ENCODE measurements at regions not wholly inside any gene's neighbourhood (a gene's known extent, or its start where the extent isn't known, plus 50 kb on each side); places are given as distances from the start of the nearest gene placed in this dataset.

DNA sequence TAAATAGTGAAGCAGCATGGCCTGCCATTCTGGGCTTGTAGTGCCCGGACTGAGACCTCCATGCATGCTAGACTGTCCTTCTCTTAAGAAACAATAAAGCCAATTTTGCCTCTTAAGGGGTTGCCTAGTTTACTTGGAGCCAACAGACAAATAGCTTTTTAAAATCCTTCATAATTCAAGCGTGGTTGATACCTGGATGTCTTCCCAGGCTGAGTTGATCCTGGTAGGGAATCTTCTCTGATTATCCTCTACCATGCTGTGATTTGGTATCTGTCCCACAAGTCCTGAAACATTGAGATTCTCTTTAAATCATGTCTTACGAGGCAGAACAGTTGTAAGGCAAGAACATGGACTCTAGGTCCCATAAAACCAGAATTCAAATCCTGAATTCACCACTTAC lies 359.6 kb upstream of the CCL2 start:
- H3K27me3 ChIP-seq (ENCODE audit: insufficient read depth, insufficient read length) = no peaks in the 10 kb centered on the region
- TF ChIP-seq ZNF274 (IDR thresholded peaks at IDR 0.05; ENCODE audit: low read depth, low read length) (no peak), YY1 (IDR thresholded peaks at IDR 0.05; ENCODE audit: insufficient read depth, insufficient read length) (no peak), SUZ12 (IDR thresholded peaks at IDR 0.05; ENCODE audit: extremely low read depth, insufficient read depth, insufficient read length) (no peak)
- no peak overlapping the region for H3K4me3 ChIP-seq (ENCODE audit: insufficient read length, low read depth)
- H3K4me1 ChIP-seq (ENCODE audit: insufficient read depth, insufficient read length) = no peaks in the 10 kb centered on the region
- H3K9ac ChIP-seq (ENCODE audit: insufficient read length, low read depth) = no peak overlapping the region
- DNase-seq (ENCODE audit: low read depth, low spot score) = no peak
- H3K9me3 ChIP-seq (ENCODE audit: insufficient read depth, low read length) = no peaks in the 10 kb centered on the region
- H3K36me3 ChIP-seq (ENCODE audit: insufficient read depth, insufficient read length, low read length) = no peaks in the 10 kb centered on the region

DNA sequence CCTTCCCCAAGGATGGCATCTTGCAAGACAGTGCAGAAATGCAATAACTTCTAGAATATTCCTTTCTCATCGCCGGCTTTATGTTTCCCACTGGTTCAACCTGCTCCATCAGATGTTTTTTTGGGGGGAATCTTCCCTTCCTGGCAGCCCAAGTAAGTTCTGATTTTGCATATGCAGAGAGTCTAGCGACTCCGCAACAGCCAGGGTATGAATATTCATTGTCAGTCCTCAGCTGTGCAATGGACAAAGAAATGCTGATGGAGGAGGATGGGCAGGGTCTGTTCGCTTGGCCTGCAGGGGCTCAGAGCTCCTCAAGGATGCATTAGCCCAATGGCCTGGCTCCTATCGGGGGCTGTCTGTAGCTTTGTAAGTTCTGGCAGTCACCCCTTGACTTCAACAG lies 358.8 kb upstream of the CCL2 start:
- Histone ChIP-seq H3K9me3 (ENCODE audit: insufficient read depth, low read length) (no peaks in the 10 kb centered on the region), H3K4me3 (ENCODE audit: insufficient read length, low read depth) (no peak overlapping the region), H3K36me3 (ENCODE audit: insufficient read depth, insufficient read length, low read length) (no peaks in the 10 kb centered on the region), H3K27me3 (ENCODE audit: insufficient read depth, insufficient read length) (no peaks in the 10 kb centered on the region), H3K9ac (ENCODE audit: insufficient read length, low read depth) (no peak overlapping the region), H3K4me1 (ENCODE audit: insufficient read depth, insufficient read length) (no peaks in the 10 kb centered on the region)
- TF ChIP-seq ZNF274 (IDR thresholded peaks at IDR 0.05; ENCODE audit: low read depth, low read length) (no peak), YY1 (IDR thresholded peaks at IDR 0.05; ENCODE audit: insufficient read depth, insufficient read length) (no peak), SUZ12 (IDR thresholded peaks at IDR 0.05; ENCODE audit: extremely low read depth, insufficient read depth, insufficient read length) (no peak)
- no peak for DNase-seq (ENCODE audit: low read depth, low spot score)

- DNase-seq (ENCODE audit: low read depth, low spot score) = peak; percentile 25
- TF ChIP-seq ZNF274 (IDR thresholded peaks at IDR 0.05; ENCODE audit: low read depth, low read length) (no peak), YY1 (IDR thresholded peaks at IDR 0.05; ENCODE audit: insufficient read depth, insufficient read length) (no peak)
These were observed 354.0 kb upstream of the CCL2 start for GRCh38 chr17:33901085-33901484.

DNA sequence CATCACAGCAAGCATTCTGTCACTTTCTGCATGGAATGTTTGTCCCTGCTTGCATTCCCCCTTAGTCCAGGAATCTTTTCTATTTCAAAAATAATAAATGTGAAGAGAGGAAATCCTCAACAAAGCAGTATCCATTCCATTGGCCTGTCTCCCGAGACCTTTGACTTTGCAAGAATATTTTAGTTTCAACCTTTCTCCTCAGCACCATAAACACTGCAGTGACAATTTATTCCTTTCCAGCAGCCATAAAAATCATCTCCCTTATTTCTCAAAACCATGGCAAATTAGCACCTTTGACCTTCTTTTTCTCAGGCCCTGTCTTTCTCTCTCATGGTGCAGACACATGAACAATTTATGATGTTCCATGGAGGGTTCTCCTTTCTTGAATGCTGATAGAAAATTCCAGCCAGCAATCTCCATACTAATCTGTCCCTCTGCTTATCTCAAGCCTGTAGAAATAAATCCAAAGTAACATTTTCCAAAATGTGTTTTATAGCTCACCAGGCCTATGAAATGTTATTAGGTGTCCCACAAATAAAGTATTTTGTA lies 352.1 kb upstream of the CCL2 start:
- Histone ChIP-seq H3K4me1 (ENCODE audit: insufficient read depth, insufficient read length) (no peaks in the 10 kb centered on the region), H3K36me3 (ENCODE audit: insufficient read depth, insufficient read length, low read length) (no peaks in the 10 kb centered on the region), H3K4me3 (ENCODE audit: insufficient read length, low read depth) (no peak overlapping the region), H3K9me3 (ENCODE audit: insufficient read depth, low read length) (no peaks in the 10 kb centered on the region), H3K27me3 (ENCODE audit: insufficient read depth, insufficient read length) (no peaks in the 10 kb centered on the region), H3K9ac (ENCODE audit: insufficient read length, low read depth) (no peak overlapping the region)
- TF ChIP-seq SUZ12 (IDR thresholded peaks at IDR 0.05; ENCODE audit: extremely low read depth, insufficient read depth, insufficient read length) (no peak), YY1 (IDR thresholded peaks at IDR 0.05; ENCODE audit: insufficient read depth, insufficient read length) (no peak), ZNF274 (IDR thresholded peaks at IDR 0.05; ENCODE audit: low read depth, low read length) (no peak)
- DNase-seq (ENCODE audit: low read depth, low spot score) = no peak

More at GRCh38 chr17:33901085-33901484, 354.0 kb upstream of the CCL2 start:
- Histone ChIP-seq H3K4me1 (ENCODE audit: insufficient read depth, insufficient read length) (no peaks in the 10 kb centered on the region), H3K36me3 (ENCODE audit: insufficient read depth, insufficient read length, low read length) (no peaks in the 10 kb centered on the region), H3K27me3 (ENCODE audit: insufficient read depth, insufficient read length) (no peaks in the 10 kb centered on the region), H3K9me3 (ENCODE audit: insufficient read depth, low read length) (no peaks in the 10 kb centered on the region), H3K4me3 (ENCODE audit: insufficient read length, low read depth) (no peak overlapping the region), H3K9ac (ENCODE audit: insufficient read length, low read depth) (no peak overlapping the region)

DNA sequence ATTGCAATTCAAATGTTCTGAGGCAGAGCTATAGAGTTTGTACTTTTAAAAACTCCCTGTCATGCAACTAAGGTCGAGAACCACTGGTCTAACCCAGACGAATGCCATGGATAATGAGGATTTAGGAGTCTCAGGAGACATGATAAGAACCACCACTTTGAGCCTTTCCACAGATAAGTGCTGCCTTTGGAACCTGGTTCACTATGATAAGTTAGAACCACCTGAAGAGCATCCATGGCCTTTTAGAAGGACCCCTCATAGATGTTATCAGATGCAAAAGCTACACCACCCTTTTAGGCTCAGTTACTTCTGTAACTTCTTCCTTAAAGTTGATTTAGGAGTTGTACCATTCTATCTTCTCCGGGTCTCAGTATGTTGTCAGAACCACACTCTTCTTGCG lies 350.6 kb upstream of the CCL2 start:
- Histone ChIP-seq H3K27me3 (ENCODE audit: insufficient read depth, insufficient read length) (no peaks in the 10 kb centered on the region), H3K9me3 (ENCODE audit: insufficient read depth, low read length) (no peaks in the 10 kb centered on the region), H3K9ac (ENCODE audit: insufficient read length, low read depth) (no peak overlapping the region), H3K36me3 (ENCODE audit: insufficient read depth, insufficient read length, low read length) (no peaks in the 10 kb centered on the region), H3K4me1 (ENCODE audit: insufficient read depth, insufficient read length) (no peaks in the 10 kb centered on the region), H3K4me3 (ENCODE audit: insufficient read length, low read depth) (no peak overlapping the region)
- TF ChIP-seq ZNF274 (IDR thresholded peaks at IDR 0.05; ENCODE audit: low read depth, low read length) (no peak), SUZ12 (IDR thresholded peaks at IDR 0.05; ENCODE audit: extremely low read depth, insufficient read depth, insufficient read length) (no peak), YY1 (IDR thresholded peaks at IDR 0.05; ENCODE audit: insufficient read depth, insufficient read length) (no peak)
- no peak for DNase-seq (ENCODE audit: low read depth, low spot score)

- no peaks in the 10 kb centered on the region for H3K4me1 ChIP-seq (ENCODE audit: insufficient read depth, insufficient read length)
- H3K4me3 ChIP-seq (ENCODE audit: insufficient read length, low read depth) = no peak overlapping the region
- no peaks in the 10 kb centered on the region for H3K27me3 ChIP-seq (ENCODE audit: insufficient read depth, insufficient read length)
- H3K9me3 ChIP-seq (ENCODE audit: insufficient read depth, low read length) = no peaks in the 10 kb centered on the region
- TF ChIP-seq YY1 (IDR thresholded peaks at IDR 0.05; ENCODE audit: insufficient read depth, insufficient read length) (no peak), SUZ12 (IDR thresholded peaks at IDR 0.05; ENCODE audit: extremely low read depth, insufficient read depth, insufficient read length) (no peak), ZNF274 (IDR thresholded peaks at IDR 0.05; ENCODE audit: low read depth, low read length) (no peak)
- DNase-seq (ENCODE audit: low read depth, low spot score) = no peak
- H3K9ac ChIP-seq (ENCODE audit: insufficient read length, low read depth) = no peak overlapping the region
- no peaks in the 10 kb centered on the region for H3K36me3 ChIP-seq (ENCODE audit: insufficient read depth, insufficient read length, low read length)
These were observed 349.7 kb upstream of the CCL2 start for GRCh38 chr17:33905338-33905800.

- H3K36me3 ChIP-seq (ENCODE audit: insufficient read depth, insufficient read length, low read length) = no peaks in the 10 kb centered on the region
- TF ChIP-seq YY1 (IDR thresholded peaks at IDR 0.05; ENCODE audit: insufficient read depth, insufficient read length) (no peak), SUZ12 (IDR thresholded peaks at IDR 0.05; ENCODE audit: extremely low read depth, insufficient read depth, insufficient read length) (no peak), ZNF274 (IDR thresholded peaks at IDR 0.05; ENCODE audit: low read depth, low read length) (no peak)
- no peak for DNase-seq (ENCODE audit: low read depth, low spot score)
- H3K27me3 ChIP-seq (ENCODE audit: insufficient read depth, insufficient read length) = no peaks in the 10 kb centered on the region
- no peaks in the 10 kb centered on the region for H3K4me1 ChIP-seq (ENCODE audit: insufficient read depth, insufficient read length)
- no peak overlapping the region for H3K9ac ChIP-seq (ENCODE audit: insufficient read length, low read depth)
- H3K4me3 ChIP-seq (ENCODE audit: insufficient read length, low read depth) = no peak overlapping the region
- H3K9me3 ChIP-seq (ENCODE audit: insufficient read depth, low read length) = no peaks in the 10 kb centered on the region
These were observed 346.6 kb upstream of the CCL2 start for GRCh38 chr17:33908363-33909064.
